IMR-90 (cell line): ENCODE measurements at regions not wholly inside any gene's neighbourhood (a gene's known extent, or its start where the extent isn't known, plus 50 kb on each side); places are given as distances from the start of the nearest gene placed in this dataset.

Experiments
- ATAC-seq: fragments of 200-7000 bp; cut with Tn5 transposase; 2 replicates; pipeline ENCODE4 v1.9.1; 2020; ENCODE audit warnings: low read depth, mild to moderate bottlenecking, moderate library complexity
- BruUV-seq: library from RNA; stranded (reverse); fragments of 400-500 nt; replicated peaks from 2 replicates; lab custom pipeline; 2021; lab: Mats Ljungman, UMichigan
- CTCF ChIA-PET: fragments of 300-600 bp; formaldehyde crosslinking; extraction: SDS; loops from one replicate; lab custom pipeline; 2021; ENCODE audit warnings: antibody characterized with exemption; lab: Yijun Ruan, JAX
- POLR2A ChIA-PET: fragments of 300-600 bp; sonication (Branson Sonifier 250); formaldehyde crosslinking; loops from one replicate; lab custom pipeline; 2022; ENCODE audit warnings: antibody characterized with exemption; ENCODE audit not compliant: unreplicated experiment; lab: Charles Lee
- DNase-seq: peaks from one replicate; pipeline ENCODE4 v3.0.0; 2013
- H2AFZ ChIP-seq: replicated peaks from 2 replicates; pipeline ENCODE3; 2013; ENCODE audit warnings: low read length, mild to moderate bottlenecking; ENCODE audit not compliant: poor library complexity
- H2AK5ac ChIP-seq: 2 replicates; pipeline ENCODE4 v1.6.1; 2013; ENCODE audit warnings: low read depth, low read length, inconsistent platforms
- H2AK9ac ChIP-seq: replicated peaks from 2 replicates; pipeline ENCODE3; 2013; ENCODE audit warnings: mild to moderate bottlenecking, low read depth, low read length, moderate library complexity; ENCODE audit not compliant: poor library complexity
- H2BK120ac ChIP-seq: 2 replicates; pipeline ENCODE4 v1.6.1; 2013; ENCODE audit warnings: low read depth, low read length, inconsistent platforms
- H2BK15ac ChIP-seq: 3 replicates; pipeline ENCODE4 v1.6.1; 2013; ENCODE audit warnings: low read depth, low read length, inconsistent platforms
- H2BK20ac ChIP-seq: 2 replicates; pipeline ENCODE4 v1.6.1; 2013; ENCODE audit warnings: low read depth, mild to moderate bottlenecking, inconsistent platforms, low read length, moderate library complexity
- H2BK5ac ChIP-seq: 2 replicates; pipeline ENCODE4 v1.6.1; 2013; ENCODE audit warnings: mild to moderate bottlenecking, low read depth, low read length, inconsistent platforms; ENCODE audit not compliant: poor library complexity, severe bottlenecking
- H3K14ac ChIP-seq: replicated peaks from 2 replicates; pipeline ENCODE4 v1.6.1; 2013; ENCODE audit warnings: low read depth, low read length, inconsistent platforms
- H3K18ac ChIP-seq: 2 replicates; pipeline ENCODE4 v1.6.1; 2013; ENCODE audit warnings: low read depth, low read length, control low read depth
- H3K23ac ChIP-seq: 2 replicates; pipeline ENCODE4 v1.6.1; 2013; ENCODE audit warnings: low read depth, low read length, inconsistent platforms
- H3K27ac ChIP-seq: 2 replicates; pipeline ENCODE4 v1.5.1; 2013; ENCODE audit warnings: mild to moderate bottlenecking, control low read depth, low read length; ENCODE audit not compliant: insufficient read depth
- H3K27me3 ChIP-seq: 2 replicates; pipeline ENCODE4 v1.6.1; 2013; ENCODE audit warnings: low read length; ENCODE audit not compliant: control insufficient read depth, insufficient read depth
- H3K36me3 ChIP-seq: 2 replicates; pipeline ENCODE4 v1.6.1; 2013; ENCODE audit warnings: low read length, mixed read lengths; ENCODE audit not compliant: control insufficient read depth, insufficient read depth
- H3K4ac ChIP-seq: 2 replicates; pipeline ENCODE4 v1.6.1; 2013; ENCODE audit warnings: low read depth, low read length, inconsistent platforms
- H3K4me1 ChIP-seq: 2 replicates; pipeline ENCODE4 v1.6.1; 2013; ENCODE audit warnings: low read length, mixed read lengths; ENCODE audit not compliant: control insufficient read depth, insufficient read depth
- H3K4me2 ChIP-seq: 2 replicates; pipeline ENCODE4 v1.6.1; 2013; ENCODE audit warnings: low read depth, mild to moderate bottlenecking, control low read depth, low read length, moderate library complexity
- H3K4me3 ChIP-seq: 2 replicates; pipeline ENCODE4 v1.5.1; 2013; ENCODE audit warnings: low read depth, mild to moderate bottlenecking, control low read depth, low read length, moderate library complexity; ENCODE audit not compliant: insufficient read depth
- H3K56ac ChIP-seq: 2 replicates; pipeline ENCODE4 v1.6.1; 2013; ENCODE audit warnings: low read length, inconsistent platforms; ENCODE audit not compliant: insufficient read depth; ENCODE audit errors: extremely low read depth
- H3K79me1 ChIP-seq, 2 experiments: 2 replicates each; pipeline ENCODE4 v1.6.1; 2013; ENCODE audit warnings: low read length in 2 of 2, inconsistent platforms in 1 of 2, low read depth in 1 of 2
- H3K9ac ChIP-seq: 2 replicates; pipeline ENCODE4 v1.6.1; 2013; ENCODE audit warnings: low read depth, low read length, control low read depth
- H3K9me1 ChIP-seq: 2 replicates; pipeline ENCODE4 v1.6.1; 2013; ENCODE audit warnings: low read length, inconsistent platforms; ENCODE audit not compliant: insufficient read depth
- H3K9me3 ChIP-seq: 2 replicates; pipeline ENCODE4 v1.6.1; 2013; ENCODE audit warnings: low read length; ENCODE audit not compliant: control insufficient read depth, insufficient read depth
- H4K20me1 ChIP-seq: 2 replicates; pipeline ENCODE4 v1.6.1; 2013; ENCODE audit warnings: low read length, inconsistent platforms; ENCODE audit not compliant: insufficient read depth
- H4K5ac ChIP-seq: 2 replicates; pipeline ENCODE4 v1.6.1; 2013; ENCODE audit warnings: mild to moderate bottlenecking, low read depth, low read length, control low read depth
- H4K8ac ChIP-seq, 2 experiments: 2 replicates each; pipeline ENCODE4 v1.6.1; 2013; ENCODE audit warnings: low read depth in 2 of 2, low read length in 2 of 2, control low read depth in 1 of 2, inconsistent platforms in 1 of 2
- H4K91ac ChIP-seq: 2 replicates; pipeline ENCODE4 v1.6.1; 2013; ENCODE audit warnings: low read depth, low read length, inconsistent platforms; ENCODE audit not compliant: insufficient read depth
- BHLHE40 ChIP-seq: fragments of 150-350 bp; IDR thresholded peaks from 2 replicates; pipeline ENCODE4 v1.6.1; 2016; ENCODE audit warnings: mild to moderate bottlenecking, low read depth, low read length
- CEBPB ChIP-seq: IDR thresholded peaks from 2 replicates; pipeline ENCODE4 v1.6.1; 2012; ENCODE audit warnings: low read depth, low read length, improper control_type of control experiment
- CHD1 ChIP-seq: IDR thresholded peaks from 2 replicates; pipeline ENCODE4 v1.6.1; 2012; ENCODE audit warnings: low read depth, low read length, improper control_type of control experiment
- CTCF ChIP-seq: conservative IDR thresholded peaks from 2 replicates; pipeline ENCODE4 v1.5.1; 2012; ENCODE audit warnings: mild to moderate bottlenecking, low read depth, low read length, improper control_type of control experiment
- ELK1 ChIP-seq: fragments of 150-350 bp; IDR thresholded peaks from 2 replicates; pipeline ENCODE4 v1.6.1; 2016; ENCODE audit warnings: low read depth, mild to moderate bottlenecking, low read length, moderate library complexity, borderline replicate concordance
- FOS ChIP-seq: fragments of 150-350 bp; IDR thresholded peaks from 2 replicates; pipeline ENCODE4 v1.6.1; 2016; ENCODE audit warnings: low read depth, low read length
- MAFK ChIP-seq: IDR thresholded peaks from 2 replicates; pipeline ENCODE4 v1.6.1; 2012; ENCODE audit warnings: low read depth, low read length, improper control_type of control experiment
- MAZ ChIP-seq: IDR thresholded peaks from 2 replicates; pipeline ENCODE4 v1.6.1; 2012; ENCODE audit warnings: low read depth, mild to moderate bottlenecking, low read length, improper control_type of control experiment, moderate library complexity, borderline replicate concordance
- MXI1 ChIP-seq: IDR thresholded peaks from 2 replicates; pipeline ENCODE4 v1.6.1; 2012; ENCODE audit warnings: low read depth, mild to moderate bottlenecking, low read length, moderate library complexity, borderline replicate concordance
- NFE2L2 ChIP-seq: fragments of 150-350 bp; IDR thresholded peaks from 2 replicates; pipeline ENCODE4 v1.6.1; 2016; ENCODE audit warnings: low read depth, mild to moderate bottlenecking, low read length
- POLR2A ChIP-seq: IDR thresholded peaks from 2 replicates; pipeline ENCODE4 v1.6.1; 2012; ENCODE audit warnings: mild to moderate bottlenecking, low read depth, low read length
- RAD21 ChIP-seq: IDR thresholded peaks from 2 replicates; pipeline ENCODE4 v1.6.1; 2012; ENCODE audit warnings: low read length, improper control_type of control experiment
- RCOR1 ChIP-seq: IDR thresholded peaks from 2 replicates; pipeline ENCODE4 v1.6.1; 2012; ENCODE audit warnings: mild to moderate bottlenecking, low read length, improper control_type of control experiment; ENCODE audit not compliant: insufficient replicate concordance
- RFX5 ChIP-seq: IDR thresholded peaks from 2 replicates; pipeline ENCODE4 v1.8.0; 2012; ENCODE audit warnings: low read depth, mild to moderate bottlenecking, low read length, moderate library complexity
- SMC3 ChIP-seq: fragments of 150-350 bp; IDR thresholded peaks from 2 replicates; pipeline ENCODE4 v1.6.1; 2016; ENCODE audit warnings: low read depth, mild to moderate bottlenecking, antibody characterized with exemption, low read length, moderate library complexity
- USF2 ChIP-seq: fragments of 150-350 bp; IDR thresholded peaks from 2 replicates; pipeline ENCODE4 v1.6.1; 2017; ENCODE audit warnings: mild to moderate bottlenecking, antibody characterized with exemption, low read length, low read depth
- WGBS, 2 experiments: methylation state at CpG; one replicate each; pipeline versions ENCODE4 v1.1.5 to v1.1.7; 2013; ENCODE audit warnings: missing lambda C conversion rate in 2 of 2; ENCODE audit not compliant: insufficient read length in 1 of 2; ENCODE audit errors: extremely low coverage in 2 of 2; 5-methylcytosine and 5-hydroxymethylcytosine counted together
- dilution Hi-C: fragments of 300-500 bp; cut with HindIII; formaldehyde crosslinking; loops from one replicate; pipeline ENCODE4 v1.14.3; 2018; ENCODE audit warnings: low sequenced_read_pairs; ENCODE audit not compliant: unreplicated experiment
- in situ Hi-C: fragments of 300-500 bp; cut with MboI; formaldehyde crosslinking; loops from 3 replicates; pipeline ENCODE4 v1.14.3; 2019; ENCODE audit warnings: low sequenced_read_pairs, inconsistent platforms, mixed read lengths
- intact Hi-C: fragments of 100-400 bp; cut with micrococcal nuclease; formaldehyde crosslinking; loops from 2 replicates; pipeline ENCODE4 v1.10.0; 2022

GRCh38 chr2:149652926-149653325 lies 65.4 kb upstream of the MMADHC start:
- H3K27me3 ChIP-seq: no peaks in the 10 kb centered on the region
- no peak overlapping the region for H3K56ac ChIP-seq
- no peak overlapping the region for H2BK5ac ChIP-seq
- H2AK5ac ChIP-seq: no peak overlapping the region
- peaks cover 6% of the 10 kb centered on the region; the same call in 1 of the 2 replicates for H3K4me1 ChIP-seq
- dilution Hi-C loops (no loop called here), intact Hi-C loops (no loop called here), in situ Hi-C loops (no loop called here)
- H4K8ac ChIP-seq: no peak overlapping the region
- no peak overlapping the region for H4K91ac ChIP-seq
- no peak overlapping the region for H3K27ac ChIP-seq
- H3K9me1 ChIP-seq: peaks cover 4% of the 10 kb centered on the region; the same call in 1 of the 2 replicates
- H2BK15ac ChIP-seq: no peak overlapping the region; the same call in 2 of the 3 replicates
- peak; percentile 29 for DNase-seq
- no peak overlapping the region for H2BK20ac ChIP-seq
- CTCF ChIA-PET: no interaction called here
- H3K4ac ChIP-seq: no peak overlapping the region
- no peak overlapping the region for H3K14ac ChIP-seq
- H3K4me3 ChIP-seq: no peak overlapping the region
- no peak overlapping the region for H2AK9ac ChIP-seq
- no peak overlapping the region for H3K9ac ChIP-seq
- no peaks in the 10 kb centered on the region for H3K79me1 ChIP-seq
- H3K18ac ChIP-seq: no peak overlapping the region; the same call in 1 of the 2 replicates
- H3K36me3 ChIP-seq: no peaks in the 10 kb centered on the region
- no peak overlapping the region for H2BK120ac ChIP-seq
- no TSS peak for BruUV-seq
- H3K9me3 ChIP-seq: peaks cover 2% of the 10 kb centered on the region; the same call in 1 of the 2 replicates
- H4K20me1 ChIP-seq: peaks cover 3% of the 10 kb centered on the region; the same call in 1 of the 2 replicates
- H2AFZ ChIP-seq: no peak overlapping the region
- H3K4me2 ChIP-seq: no peak overlapping the region
- TF ChIP-seq MXI1 (no peak), NFE2L2 (no peak), CTCF (no peak), FOS (no peak), USF2 (no peak), POLR2A (no peak), ELK1 (no peak), BHLHE40 (no peak), MAZ (no peak), RAD21 (no peak), CEBPB (no peak), RFX5 (no peak), MAFK (no peak), RCOR1 (no peak), SMC3 (no peak), CHD1 (no peak)
- POLR2A ChIA-PET: no interaction called here
- no peak for ATAC-seq
- H4K5ac ChIP-seq: no peak overlapping the region
- WGBS, 2 experiments: 100% methylated on average over 1 of the region's 2 CpGs; no CpG with 5 or more reads in 1 of the 2 experiments
- no peak overlapping the region for H3K23ac ChIP-seq
